Stimulated activated naive CD8-positive, alpha-beta T cell treated with anti-CD3 and anti-CD28 coated beads, Interleukin-15, Interleukin-2, amounts not matched to agents 100 ng/mL and 50 ng/mL, for 24 hours (primary cell): ENCODE measurements at regions not wholly inside any gene's neighbourhood (a gene's known extent, or its start where the extent isn't known, plus 50 kb on each side); places are given as distances from the start of the nearest gene placed in this dataset.

ENCODE experiments used
- H3K27ac Mint-ChIP-seq: one replicate; pipeline ENCODE4 v1.8.0; 2021; ENCODE audit warnings: mild to moderate bottlenecking, mixed read lengths
- H3K27me3 Mint-ChIP-seq: one replicate; pipeline ENCODE4 v1.8.0; 2021; ENCODE audit warnings: mixed read lengths
- H3K36me3 Mint-ChIP-seq: one replicate; pipeline ENCODE4 v1.8.0; 2021; ENCODE audit warnings: low read depth, mixed read lengths
- H3K4me1 Mint-ChIP-seq: one replicate; pipeline ENCODE4 v1.8.0; 2021; ENCODE audit warnings: low read depth, mixed read lengths
- H3K4me3 Mint-ChIP-seq: one replicate; pipeline ENCODE4 v1.8.0; 2021; ENCODE audit warnings: mild to moderate bottlenecking, mixed read lengths
- H3K9me3 Mint-ChIP-seq: one replicate; pipeline ENCODE4 v1.8.0; 2021; ENCODE audit warnings: mixed read lengths

DNA sequence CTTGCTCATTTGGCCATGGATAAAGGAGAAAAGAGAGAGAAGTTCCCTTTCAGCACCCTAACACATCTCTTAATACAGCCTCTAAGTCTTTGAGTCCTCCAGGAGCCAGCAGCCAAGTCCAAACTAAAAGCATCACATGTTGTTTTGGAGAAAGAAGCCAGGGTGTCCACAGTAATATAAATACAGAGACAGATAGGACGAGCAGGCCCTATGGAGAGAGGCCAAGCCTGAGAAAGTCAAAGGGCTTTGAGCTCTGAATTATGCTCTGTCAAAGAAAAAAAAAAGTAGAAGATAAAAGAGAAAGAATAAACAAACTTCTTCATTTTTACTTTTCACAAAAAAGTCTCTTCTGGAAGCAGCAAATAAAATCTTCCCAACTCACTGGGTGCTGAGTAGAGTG lies 92.4 kb upstream of the THBS1 start:
- Mint-ChIP-seq H3K27ac (no peak overlapping the region), H3K36me3 (no peaks in the 10 kb centered on the region), H3K4me3 (no peak overlapping the region), H3K27me3 (no peaks in the 10 kb centered on the region), H3K9me3 (no peaks in the 10 kb centered on the region), H3K4me1 (no peaks in the 10 kb centered on the region)

DNA sequence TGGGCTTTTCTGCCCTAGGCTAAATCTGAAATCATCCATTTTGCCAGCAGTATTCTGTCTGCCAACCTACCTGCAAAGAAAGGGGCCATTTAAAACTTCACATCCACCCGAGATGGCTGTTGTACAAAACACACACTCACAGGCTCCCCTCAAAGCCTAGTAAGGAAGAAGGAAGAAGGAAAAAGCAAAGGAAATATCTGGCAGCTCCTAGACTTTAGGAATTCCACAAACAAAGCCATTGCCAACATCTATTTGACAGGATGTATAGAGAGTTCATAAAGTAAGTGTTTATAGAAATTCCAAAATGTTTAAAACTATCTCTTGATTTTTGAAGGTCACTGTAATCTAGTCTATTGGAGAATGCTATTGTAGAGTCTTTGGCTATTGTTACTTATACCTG lies 91.9 kb upstream of the THBS1 start:
- H3K27ac Mint-ChIP-seq: no peak overlapping the region
- H3K9me3 Mint-ChIP-seq: no peaks in the 10 kb centered on the region
- no peaks in the 10 kb centered on the region for H3K4me1 Mint-ChIP-seq
- H3K4me3 Mint-ChIP-seq: no peak overlapping the region
- H3K27me3 Mint-ChIP-seq: no peaks in the 10 kb centered on the region
- H3K36me3 Mint-ChIP-seq: no peaks in the 10 kb centered on the region

DNA sequence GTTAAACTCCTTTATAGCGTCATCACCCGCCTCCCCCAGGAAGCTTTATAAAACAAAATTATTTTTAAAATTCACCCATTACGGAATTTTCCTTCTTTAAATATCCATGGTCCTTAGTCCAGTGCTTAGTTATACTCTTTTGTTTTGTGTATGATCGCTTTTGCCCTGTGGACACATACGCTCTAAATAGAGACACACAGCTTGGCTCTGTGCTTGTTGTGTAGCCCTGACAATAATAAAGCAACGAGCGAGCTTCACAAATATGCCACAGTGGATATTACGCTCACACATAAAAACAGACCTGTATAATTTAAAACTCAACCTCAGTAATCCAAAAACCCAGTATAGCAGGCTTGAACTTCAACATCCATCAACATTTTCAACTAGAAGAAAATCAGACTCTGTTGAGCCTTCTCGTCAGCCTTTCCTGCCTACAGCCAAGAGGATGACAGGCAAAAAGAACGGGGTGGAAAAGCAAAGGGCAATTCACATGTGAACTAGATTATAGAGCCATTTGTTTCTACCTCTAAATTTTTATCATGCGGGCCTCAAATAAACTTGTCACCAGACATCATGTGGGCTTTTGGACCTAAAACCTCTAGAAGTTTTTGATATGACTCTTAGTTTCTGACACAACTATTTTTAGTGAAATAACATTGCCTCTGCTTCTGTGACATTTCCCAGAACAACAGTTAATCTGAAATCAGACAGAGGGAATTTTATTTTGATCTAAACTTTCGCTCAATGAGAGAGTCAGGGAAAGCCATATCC lies 89.6 kb upstream of the THBS1 start:
- Mint-ChIP-seq H3K27ac (no peak overlapping the region), H3K4me3 (no peak overlapping the region), H3K27me3 (peaks cover 9% of the 10 kb centered on the region), H3K4me1 (peaks cover 3% of the 10 kb centered on the region), H3K36me3 (no peaks in the 10 kb centered on the region), H3K9me3 (no peaks in the 10 kb centered on the region)

DNA sequence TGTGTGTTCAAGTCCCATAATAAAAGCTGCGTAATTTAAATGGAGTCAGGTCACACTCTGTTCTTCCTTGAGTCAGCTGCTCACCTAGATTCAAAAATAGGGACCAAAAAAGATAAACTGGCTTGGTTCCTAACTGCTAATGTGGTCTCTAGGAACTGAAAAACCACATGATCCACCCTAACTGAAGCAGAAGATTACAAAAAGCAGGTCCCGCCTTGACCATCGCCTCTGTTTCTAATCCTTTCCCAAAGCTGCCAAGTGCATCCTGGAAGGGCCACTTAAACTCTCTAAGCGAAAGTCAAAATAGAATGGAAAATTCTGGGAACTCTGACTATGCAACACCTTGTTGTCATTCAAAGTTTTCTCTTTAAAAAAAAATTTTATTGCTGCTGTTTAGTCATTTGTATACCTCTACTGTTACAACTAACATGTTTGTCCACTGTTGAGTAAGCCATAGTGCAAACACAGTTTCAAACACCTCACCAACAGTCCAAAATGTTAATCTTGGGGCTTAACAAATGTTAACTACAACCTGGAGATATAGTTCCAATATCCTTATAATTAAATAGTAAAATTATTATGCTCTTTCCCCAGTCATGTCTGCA lies 88.9 kb upstream of the THBS1 start:
- Mint-ChIP-seq H3K27me3 (peaks cover 13% of the 10 kb centered on the region), H3K4me1 (peaks cover 3% of the 10 kb centered on the region), H3K27ac (no peak overlapping the region), H3K9me3 (no peaks in the 10 kb centered on the region), H3K4me3 (no peak overlapping the region), H3K36me3 (no peaks in the 10 kb centered on the region)

DNA sequence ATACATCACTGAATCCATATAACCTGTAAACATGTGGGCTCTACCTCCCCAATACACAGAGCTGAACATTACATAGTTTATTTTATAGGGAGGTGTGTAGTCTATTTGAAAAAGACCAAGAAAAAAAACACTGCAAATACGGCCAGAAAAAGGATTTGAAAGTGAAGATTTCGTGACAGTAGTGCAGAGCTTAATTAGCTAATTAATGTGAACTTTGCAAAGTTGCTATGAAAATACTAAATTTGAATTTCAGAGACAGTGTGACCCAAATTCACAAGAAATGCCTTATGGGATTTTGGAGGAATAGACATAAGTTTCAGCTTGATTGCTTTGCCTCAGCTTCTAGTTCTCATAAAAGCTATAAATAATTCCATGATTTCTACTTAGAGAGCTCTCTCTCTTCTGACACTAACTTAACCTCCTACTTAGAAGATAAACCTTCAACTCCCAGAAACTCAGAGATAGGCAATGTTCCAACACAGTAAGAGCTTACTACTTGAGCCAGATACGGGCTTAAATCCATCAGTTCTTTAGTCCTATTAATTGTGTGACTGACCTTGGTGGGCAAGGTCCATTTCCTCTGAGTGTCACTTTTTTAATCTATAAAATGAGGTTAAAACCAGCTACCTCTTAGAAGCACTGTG lies 87.3 kb upstream of the THBS1 start:
- Mint-ChIP-seq H3K36me3 (no peaks in the 10 kb centered on the region), H3K4me3 (no peak overlapping the region), H3K4me1 (peaks cover 3% of the 10 kb centered on the region), H3K9me3 (no peaks in the 10 kb centered on the region), H3K27me3 (peaks cover 13% of the 10 kb centered on the region), H3K27ac (no peak overlapping the region)

DNA sequence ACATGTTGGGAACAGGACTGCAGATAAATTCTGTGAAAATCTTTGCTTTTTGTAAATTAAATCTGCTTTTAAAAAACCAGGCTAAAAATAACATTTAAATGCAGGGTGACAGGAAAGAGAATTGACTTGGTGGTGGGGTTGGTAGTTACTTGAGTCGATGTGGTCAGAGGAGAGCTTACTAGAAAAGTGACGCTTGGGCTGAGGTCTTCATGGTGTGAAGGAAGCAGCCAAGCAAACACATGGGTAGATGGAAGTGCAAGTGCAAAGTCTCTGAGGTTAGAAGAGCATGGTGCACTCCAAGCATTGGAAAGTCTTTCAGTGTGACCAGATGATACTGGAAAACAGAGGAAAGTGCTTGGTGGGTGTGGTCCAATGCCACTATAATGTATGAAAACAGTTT lies 86.4 kb upstream of the THBS1 start:
- H3K4me1 Mint-ChIP-seq: peaks cover 3% of the 10 kb centered on the region
- H3K36me3 Mint-ChIP-seq: no peaks in the 10 kb centered on the region
- peaks cover 13% of the 10 kb centered on the region for H3K27me3 Mint-ChIP-seq
- H3K4me3 Mint-ChIP-seq: no peak overlapping the region
- no peaks in the 10 kb centered on the region for H3K9me3 Mint-ChIP-seq
- H3K27ac Mint-ChIP-seq: no peak overlapping the region

DNA sequence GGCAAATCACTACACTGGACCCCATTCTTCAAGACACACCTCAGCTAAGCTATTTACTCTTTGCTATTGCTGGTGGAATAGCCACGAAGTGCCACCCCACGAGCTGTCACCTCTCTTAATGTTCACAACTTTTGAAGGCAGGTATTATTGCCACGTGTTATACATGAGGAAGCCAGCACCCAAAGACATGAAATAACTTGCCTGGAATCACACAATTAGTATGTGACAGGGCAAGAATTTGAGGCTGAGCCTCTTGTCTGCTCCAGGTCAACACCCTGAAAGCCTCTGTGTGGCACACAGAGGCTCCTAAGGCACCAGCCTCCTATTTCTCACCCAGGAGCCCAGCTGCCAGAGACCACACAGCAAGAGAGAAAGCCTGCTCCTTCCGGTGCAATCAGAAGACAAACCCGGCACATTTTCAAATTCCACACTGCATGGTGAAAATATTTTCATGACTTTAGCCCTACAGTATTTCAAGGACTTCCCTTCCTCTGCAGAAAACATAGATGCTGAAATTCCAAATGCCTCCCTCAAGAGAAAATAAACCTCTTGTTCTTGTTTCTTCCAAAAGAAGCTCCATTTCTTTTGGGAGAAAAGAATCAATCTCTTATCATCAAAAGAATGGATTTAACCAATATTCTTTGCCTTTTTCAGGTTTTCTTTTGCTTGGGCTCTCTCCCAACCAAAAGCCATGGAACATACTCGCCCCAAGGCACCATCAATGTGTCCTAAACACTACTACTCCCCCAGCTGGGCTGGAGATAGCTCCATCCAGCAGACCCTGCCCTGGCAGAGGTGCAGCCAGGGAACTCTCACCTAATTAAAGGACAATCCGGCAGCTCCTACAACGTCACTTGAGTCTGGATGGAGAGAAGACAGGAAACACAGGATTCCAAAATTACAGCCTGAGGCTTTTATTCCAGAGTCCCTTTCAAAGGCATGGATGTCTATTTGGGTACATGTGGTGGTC lies 84.7 kb upstream of the THBS1 start:
- no peaks in the 10 kb centered on the region for H3K9me3 Mint-ChIP-seq
- H3K4me3 Mint-ChIP-seq: no peak overlapping the region
- peaks cover 13% of the 10 kb centered on the region for H3K27me3 Mint-ChIP-seq
- H3K36me3 Mint-ChIP-seq: no peaks in the 10 kb centered on the region
- H3K27ac Mint-ChIP-seq: no peak overlapping the region
- peaks cover 3% of the 10 kb centered on the region for H3K4me1 Mint-ChIP-seq

DNA sequence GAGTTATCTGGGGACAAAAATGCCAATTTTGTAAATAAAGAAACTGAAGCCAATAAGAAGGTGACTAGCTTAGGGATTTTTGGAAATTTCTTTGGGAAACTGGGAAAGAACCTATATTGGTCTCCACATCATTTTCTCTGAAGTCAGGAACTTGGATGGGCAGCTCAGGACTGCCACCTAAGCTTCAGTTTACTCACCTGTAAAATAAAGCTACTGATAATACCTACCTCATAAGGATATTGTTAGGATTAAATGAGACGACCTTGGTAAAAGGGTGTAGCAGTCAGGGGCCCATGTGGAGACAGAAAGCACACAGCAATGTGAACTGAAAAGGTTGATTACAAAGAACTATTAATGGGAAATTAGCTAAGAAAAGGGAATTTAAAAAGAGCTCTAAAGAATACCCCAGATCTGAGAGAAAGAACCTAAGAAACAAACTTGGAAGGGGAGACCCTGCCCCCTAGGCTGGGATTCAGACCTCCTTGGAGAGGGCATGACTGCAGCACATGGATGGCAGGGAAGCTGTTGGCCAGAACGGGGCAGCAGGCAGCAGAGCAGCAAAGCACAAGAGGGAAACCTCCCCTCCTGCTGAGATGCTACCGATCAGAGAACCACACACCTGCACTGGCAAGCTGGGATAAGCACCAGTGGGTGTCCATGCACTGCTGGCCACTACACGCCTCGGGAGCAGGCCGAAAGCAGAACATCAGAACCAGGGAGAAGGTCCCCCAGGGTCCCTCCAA lies 83.7 kb upstream of the THBS1 start:
- H3K36me3 Mint-ChIP-seq: no peaks in the 10 kb centered on the region

DNA sequence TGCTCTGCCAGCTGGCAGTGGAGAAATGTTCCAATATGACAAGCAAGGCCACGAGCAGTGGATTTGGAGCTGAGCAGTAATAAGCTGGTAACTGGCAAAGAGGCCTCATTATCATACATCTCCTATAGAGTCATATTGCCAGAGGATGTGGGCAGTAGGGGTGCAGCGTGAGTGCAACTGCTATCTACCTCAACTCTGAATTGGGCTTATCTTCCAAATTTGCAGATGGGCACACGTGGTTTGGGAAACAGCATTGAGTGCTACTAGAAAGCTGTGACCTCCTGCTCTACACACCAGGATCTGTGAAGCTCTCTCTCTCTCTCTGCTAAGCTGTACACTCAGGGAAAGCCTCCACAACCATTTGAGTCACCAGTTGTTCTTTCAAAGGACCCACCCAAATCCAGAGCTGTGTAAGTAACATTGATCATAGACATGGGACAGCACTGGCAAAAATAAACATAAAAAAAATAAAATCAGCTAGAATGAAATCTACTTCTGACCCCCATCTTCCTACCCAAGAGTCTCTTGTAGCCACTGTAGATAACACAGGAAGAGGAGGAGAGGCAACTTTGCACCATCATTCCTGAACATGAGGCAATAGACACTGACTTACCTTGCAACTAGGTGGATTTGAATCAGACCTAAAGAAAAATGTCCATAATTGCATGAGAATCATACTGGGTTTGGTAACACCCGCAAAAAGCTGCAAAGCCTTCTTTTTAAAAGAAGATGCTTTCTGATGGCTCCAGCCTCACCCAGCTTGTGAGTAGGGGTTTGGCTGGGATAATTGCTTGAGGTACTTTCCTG lies 82.9 kb upstream of the THBS1 start:
- H3K27ac Mint-ChIP-seq: no peak overlapping the region
- H3K4me1 Mint-ChIP-seq: peaks cover 9% of the 10 kb centered on the region
- H3K36me3 Mint-ChIP-seq: no peaks in the 10 kb centered on the region
- H3K9me3 Mint-ChIP-seq: no peaks in the 10 kb centered on the region
- H3K27me3 Mint-ChIP-seq: peaks cover 13% of the 10 kb centered on the region
- no peak overlapping the region for H3K4me3 Mint-ChIP-seq

More for the DNA sequence above, 83.7 kb upstream of the THBS1 start:
- H3K4me3 Mint-ChIP-seq: no peak overlapping the region
- no peaks in the 10 kb centered on the region for H3K9me3 Mint-ChIP-seq
- H3K4me1 Mint-ChIP-seq: peaks cover 5% of the 10 kb centered on the region
- H3K27ac Mint-ChIP-seq: no peak overlapping the region
- peaks cover 13% of the 10 kb centered on the region for H3K27me3 Mint-ChIP-seq

DNA sequence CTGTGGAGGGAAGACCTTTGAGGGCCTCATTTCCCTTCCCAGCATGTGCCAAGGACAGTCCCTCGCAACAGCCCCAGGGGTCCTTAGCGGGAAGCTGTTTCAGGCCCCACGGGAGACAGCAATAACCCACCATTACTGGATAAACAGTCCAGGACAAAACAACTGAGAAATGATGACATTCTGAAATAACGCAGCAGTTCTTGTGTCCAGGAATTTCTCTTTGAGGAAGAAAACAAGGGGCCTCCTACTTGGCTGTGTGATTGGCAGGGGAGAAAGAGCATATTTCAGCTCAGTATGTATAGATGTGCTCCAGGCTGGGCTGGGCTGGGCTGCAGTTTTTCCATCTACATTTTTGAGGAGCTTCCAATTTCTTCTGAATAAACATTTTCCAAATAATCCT lies 82.2 kb upstream of the THBS1 start:
- H3K27me3 Mint-ChIP-seq: peaks cover 13% of the 10 kb centered on the region
- no peak overlapping the region for H3K4me3 Mint-ChIP-seq
- no peaks in the 10 kb centered on the region for H3K9me3 Mint-ChIP-seq
- no peaks in the 10 kb centered on the region for H3K36me3 Mint-ChIP-seq
- H3K27ac Mint-ChIP-seq: no peak overlapping the region
- peaks cover 9% of the 10 kb centered on the region for H3K4me1 Mint-ChIP-seq

DNA sequence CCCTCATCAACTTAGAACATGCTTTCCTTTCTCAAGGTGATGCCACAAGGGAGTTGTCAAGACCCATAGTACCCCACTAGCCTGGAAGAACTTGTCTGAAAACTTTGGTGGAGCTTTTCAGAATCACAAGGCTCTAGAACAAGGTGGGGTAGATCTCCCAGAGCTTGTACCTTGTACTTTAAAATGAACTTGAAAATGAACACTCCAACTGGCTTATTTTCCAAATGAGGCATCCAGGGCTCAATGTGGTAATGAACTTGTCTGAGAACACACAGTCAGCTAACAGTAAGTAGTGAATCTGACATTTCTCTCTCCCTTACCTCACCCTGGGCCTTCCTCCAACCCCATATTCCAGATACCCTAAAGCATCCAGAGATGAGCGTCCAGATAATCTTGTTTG lies 81.8 kb upstream of the THBS1 start:
- no peaks in the 10 kb centered on the region for H3K36me3 Mint-ChIP-seq
- no peak overlapping the region for H3K4me3 Mint-ChIP-seq
- H3K9me3 Mint-ChIP-seq: no peaks in the 10 kb centered on the region
- H3K4me1 Mint-ChIP-seq: peaks cover 9% of the 10 kb centered on the region
- no peak overlapping the region for H3K27ac Mint-ChIP-seq
- peaks cover 13% of the 10 kb centered on the region for H3K27me3 Mint-ChIP-seq

DNA sequence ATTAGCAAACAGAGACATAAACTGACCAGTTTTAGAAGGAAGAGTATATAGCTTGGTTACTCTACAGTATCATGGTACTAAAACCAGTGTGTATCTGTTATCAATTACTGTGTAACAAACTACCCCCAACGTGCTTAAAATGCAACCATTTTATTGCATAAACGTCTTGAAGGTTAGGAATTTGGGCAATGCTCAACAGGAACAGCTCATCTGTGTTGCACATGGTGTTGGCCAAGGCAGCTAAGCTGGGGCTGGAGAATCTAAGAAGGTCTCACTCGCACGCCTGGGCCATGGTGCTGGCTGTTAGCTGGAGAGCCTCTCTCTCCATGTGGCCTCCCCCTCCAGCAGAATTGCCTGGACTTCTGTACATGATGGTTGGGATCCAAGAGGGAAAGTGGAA lies 81.2 kb upstream of the THBS1 start:
- no peak overlapping the region for H3K27ac Mint-ChIP-seq
- no peaks in the 10 kb centered on the region for H3K9me3 Mint-ChIP-seq
- H3K27me3 Mint-ChIP-seq: peaks cover 9% of the 10 kb centered on the region
- H3K4me1 Mint-ChIP-seq: peaks cover 6% of the 10 kb centered on the region
- no peak overlapping the region for H3K4me3 Mint-ChIP-seq
- H3K36me3 Mint-ChIP-seq: no peaks in the 10 kb centered on the region

DNA sequence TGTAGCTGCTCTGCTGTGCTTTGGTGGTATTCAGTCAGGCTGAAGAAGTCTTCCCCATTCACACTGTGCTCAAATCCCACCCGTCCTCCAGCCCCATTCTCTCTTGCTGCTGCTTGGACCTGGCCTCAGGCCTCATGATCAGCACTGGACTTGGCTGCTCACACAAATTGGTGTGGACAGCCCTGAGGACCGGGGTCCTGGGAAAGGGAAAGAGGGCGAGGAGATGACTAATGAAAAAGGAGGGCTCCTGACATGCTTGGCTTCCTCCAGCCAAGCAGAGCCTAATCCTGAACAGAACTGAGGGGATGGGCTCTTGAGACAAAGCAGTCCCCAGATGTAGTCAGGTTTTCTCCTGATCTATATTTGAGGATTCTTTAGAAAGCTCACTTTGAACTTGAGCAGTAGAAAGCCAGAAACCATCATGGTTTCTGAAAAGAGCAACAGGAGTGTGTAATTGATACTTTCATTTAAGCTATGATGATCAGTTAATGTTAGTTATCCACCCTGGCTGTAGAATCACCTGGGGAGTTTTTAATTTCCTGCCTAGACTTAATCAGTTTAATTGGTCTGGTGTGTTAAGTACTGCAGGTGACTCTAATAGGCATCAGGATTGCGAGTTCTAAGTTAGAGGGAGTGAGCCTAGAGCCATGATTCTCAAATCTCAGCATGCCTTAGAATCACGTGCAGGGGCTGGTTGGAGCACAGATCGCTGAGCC lies 79.4 kb upstream of the THBS1 start:
- peaks cover 1% of the 10 kb centered on the region for H3K27me3 Mint-ChIP-seq
- no peaks in the 10 kb centered on the region for H3K36me3 Mint-ChIP-seq
- H3K4me1 Mint-ChIP-seq: peaks cover 6% of the 10 kb centered on the region
- no peaks in the 10 kb centered on the region for H3K9me3 Mint-ChIP-seq
- no peak overlapping the region for H3K4me3 Mint-ChIP-seq
- H3K27ac Mint-ChIP-seq: no peak overlapping the region
